Esophagus squamous epithelium (tissue), 4 donors: ENCODE measurements at regions not wholly inside any gene's neighbourhood (a gene's known extent, or its start where the extent isn't known, plus 50 kb on each side); places are given as distances from the start of the nearest gene placed in this dataset.

ENCODE experiments used
- CTCF ChIP-seq, 6 experiments: fragments of 450-650 bp in 4 of 6; fragments of 200-600 bp in 2 of 6; sonication (generic) in 2 of 6; IDR thresholded peaks; one replicate each; pipeline ENCODE4 v1.5.1; 2016 to 2019; ENCODE audit warnings: antibody characterized with exemption in 6 of 6, mild to moderate bottlenecking in 4 of 6, moderate library complexity in 4 of 6
- POLR2A ChIP-seq, 4 donors: fragments of 450-650 bp; IDR thresholded peaks; one replicate each; pipeline ENCODE4 v1.6.1; 2017; ENCODE audit warnings: antibody characterized with exemption in 4 of 4, mild to moderate bottlenecking in 4 of 4, moderate library complexity in 3 of 4

GRCh38 chr2:143928613-143929012 is 591.3 kb downstream of the ZEB2 start:
- TF ChIP-seq POLR2A (IDR thresholded peaks at IDR 0.05) (no peak), CTCF (IDR thresholded peaks at IDR 0.05) (no peak)
